ENCODE measurements at regions not wholly inside any gene's neighbourhood (a gene's known extent, or its start where the extent isn't known, plus 50 kb on each side); places are given as distances from the start of the nearest gene placed in this dataset.

DNA sequence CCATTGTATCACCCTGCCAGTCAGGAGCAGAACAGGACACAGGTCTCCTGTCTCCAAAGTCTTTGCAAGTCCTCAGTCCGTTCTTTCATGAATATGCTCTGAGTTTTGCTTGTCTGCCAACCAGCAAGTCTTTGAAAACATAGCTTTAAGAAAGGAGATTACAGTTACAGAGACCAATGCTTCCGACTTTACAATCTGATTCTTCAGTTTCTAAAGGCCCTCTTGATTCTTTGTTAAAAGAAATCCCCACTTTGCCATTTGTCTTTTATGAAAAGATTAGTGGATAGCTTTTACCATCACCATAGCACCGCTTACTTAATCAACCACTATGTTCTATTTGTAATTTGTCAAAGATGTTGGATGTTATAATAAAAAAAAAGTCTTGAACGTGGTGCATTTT, 562.8 kb upstream of the BTBD3 start:
- DNase-seq (ENCODE audit: low read depth), result no peak

GRCh38 chr20:11355345-11355744, 562.3 kb upstream of the BTBD3 start:
- DNase-seq (ENCODE audit: low read depth), result no peak

DNA sequence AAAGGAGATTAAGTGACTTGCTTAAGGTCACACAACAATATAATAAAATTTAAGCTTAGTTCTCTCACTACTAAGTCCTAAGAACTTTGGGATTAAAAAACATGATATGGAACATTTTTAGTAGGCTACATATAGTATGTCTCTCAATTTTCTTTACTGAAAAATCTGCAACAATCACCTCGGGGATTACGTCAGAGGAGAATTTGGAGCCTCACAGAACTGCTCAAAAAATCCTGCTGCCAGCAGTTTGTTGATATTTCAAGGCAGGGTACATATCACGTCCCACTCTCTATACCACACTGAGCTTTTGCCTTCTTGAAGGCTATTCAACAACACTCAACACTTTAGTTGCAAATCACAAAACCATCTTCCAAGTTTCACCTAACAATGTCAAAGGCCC, 561.6 kb upstream of the BTBD3 start:
- no peak for DNase-seq (ENCODE audit: low read depth)

- DNase-seq (ENCODE audit: low read depth), result no peak
These were observed 555.2 kb upstream of the BTBD3 start for GRCh38 chr20:11362450-11362849.

DNA sequence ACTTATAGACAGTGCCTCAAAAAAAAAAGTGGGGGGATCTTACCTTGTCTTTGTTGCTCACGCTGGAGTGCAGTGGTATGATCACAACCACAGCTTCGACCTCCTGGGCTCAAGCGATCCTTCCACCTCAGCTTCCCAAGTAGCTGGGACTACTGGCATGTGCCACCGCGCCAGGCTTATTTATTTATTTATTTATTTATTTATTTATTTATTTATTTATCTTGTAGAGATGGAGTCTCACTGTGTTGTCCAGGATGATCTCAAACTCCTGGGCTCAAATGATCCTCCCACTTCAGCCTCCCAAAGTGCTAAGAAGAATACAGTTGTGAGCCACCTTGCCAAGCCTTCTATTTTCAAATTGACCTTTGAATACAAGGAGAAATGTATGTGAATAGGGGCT, 553.0 kb upstream of the BTBD3 start:
- DNase-seq (ENCODE audit: low read depth), result no peak

- DNase-seq (ENCODE audit: low read depth), result no peak
These were observed 551.0 kb upstream of the BTBD3 start for GRCh38 chr20:11366660-11367059.

DNA sequence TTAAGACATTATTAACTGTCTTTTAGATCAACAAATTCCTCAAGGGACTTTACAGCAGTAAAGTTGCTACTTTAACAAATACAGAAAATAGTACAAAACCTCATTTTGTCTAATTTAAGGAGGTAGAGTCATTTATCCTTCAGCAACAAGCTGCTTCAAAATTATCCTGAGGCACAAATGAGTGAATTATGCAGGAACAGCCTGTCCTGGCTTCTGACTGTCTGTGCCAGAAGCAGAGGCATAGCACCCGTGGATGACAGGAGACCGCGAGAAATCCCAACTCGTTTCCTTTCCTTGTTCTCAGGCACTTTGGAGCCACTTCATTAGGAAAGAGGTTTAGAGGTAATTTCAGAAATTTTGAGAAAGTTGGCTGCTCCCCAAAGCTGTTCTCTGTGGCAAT, 549.2 kb upstream of the BTBD3 start:
- DNase-seq (ENCODE audit: low read depth), result no peak

DNA sequence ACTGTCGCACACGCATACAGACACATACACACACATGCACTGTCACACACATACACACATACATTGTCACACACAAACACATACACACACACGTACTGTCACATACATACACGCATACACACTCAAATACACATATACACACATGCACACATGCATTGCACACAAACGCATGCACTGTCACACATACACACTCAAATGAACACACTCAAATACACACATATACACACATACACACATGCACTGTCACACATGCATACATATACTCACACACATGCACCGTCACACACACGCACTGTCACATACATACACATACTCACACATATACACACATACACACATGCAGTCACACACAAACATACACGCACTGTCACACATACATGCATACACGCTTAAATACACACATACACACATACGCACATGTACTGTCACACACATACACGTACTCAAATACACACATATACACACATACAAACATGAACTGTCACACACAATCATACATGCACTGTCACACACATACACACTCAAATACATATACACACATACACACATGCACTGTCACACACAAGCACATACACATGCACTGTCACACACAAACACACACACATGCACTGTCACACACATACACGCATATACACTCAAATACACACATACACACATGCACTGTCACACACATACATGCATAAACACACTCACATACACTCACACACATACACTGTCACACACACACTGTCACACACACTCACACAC, 548.6 kb upstream of the BTBD3 start:
- no peak for DNase-seq (ENCODE audit: low read depth)

DNA sequence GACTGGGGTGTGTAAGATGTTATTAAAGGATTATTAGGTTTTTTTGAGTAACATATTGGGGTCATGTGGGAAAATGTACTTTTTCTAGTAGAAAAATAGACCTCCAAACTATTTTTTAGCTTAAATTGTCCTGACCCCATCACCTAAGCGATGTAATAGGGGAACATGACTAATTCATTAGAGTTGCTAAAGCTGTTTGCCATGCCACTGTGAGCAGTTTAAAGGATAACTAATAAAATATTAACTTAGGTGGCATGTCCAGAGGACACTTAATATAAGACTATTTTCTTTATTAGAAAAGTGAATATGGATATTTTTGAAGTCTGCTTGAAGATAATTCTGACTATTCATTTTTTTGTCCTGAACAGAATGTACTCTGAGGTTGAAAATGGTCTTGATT, 545.9 kb upstream of the BTBD3 start:
- DNase-seq (ENCODE audit: low read depth), result no peak

DNA sequence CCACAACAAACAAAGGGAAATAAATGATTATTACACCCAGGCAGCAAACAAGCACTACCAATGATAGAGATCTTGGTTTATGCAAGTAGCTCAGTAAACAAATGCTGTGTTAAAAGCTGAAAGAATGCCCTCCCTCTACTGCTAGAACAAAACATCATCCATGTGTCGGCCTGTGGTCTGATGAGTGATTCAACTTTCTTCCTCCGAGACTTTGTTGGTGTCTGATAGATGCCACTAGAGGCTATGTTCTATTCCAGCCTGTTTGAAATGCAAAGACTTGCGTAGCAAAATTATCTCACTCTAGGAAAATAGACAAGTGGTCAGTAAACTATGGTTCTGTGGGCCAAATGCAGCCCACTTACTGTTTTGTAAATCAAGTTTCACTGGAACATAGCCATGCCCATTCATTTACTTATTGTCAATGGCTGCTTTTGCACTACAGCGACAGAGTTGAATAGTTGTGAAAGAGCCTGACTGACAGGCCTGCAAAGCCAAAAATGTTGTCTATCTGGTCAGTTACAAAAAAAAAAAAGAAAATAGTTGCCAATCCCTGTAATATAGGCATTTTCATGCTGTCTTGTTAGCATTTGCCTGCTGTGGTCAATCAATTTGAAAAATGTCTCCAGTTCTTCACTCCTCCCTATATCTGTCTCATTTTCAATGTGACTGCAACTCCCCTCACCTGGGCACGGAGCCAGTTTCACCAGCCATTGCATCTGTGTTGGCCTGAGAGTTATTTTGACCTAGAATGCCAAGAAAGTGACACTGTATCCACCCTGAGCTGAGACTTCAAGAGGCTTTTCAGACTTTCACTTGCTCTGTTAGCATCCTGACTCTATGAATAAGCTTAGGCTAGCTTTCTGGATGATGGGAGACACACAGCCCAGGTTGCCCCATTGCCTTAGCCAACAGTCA, 544.6 kb upstream of the BTBD3 start:
- DNase-seq (ENCODE audit: low read depth), result no peak

- no peak for DNase-seq (ENCODE audit: low read depth)
These were observed 542.4 kb upstream of the BTBD3 start for GRCh38 chr20:11375335-11375734.

- DNase-seq (ENCODE audit: low read depth), result no peak
These were observed 541.7 kb upstream of the BTBD3 start for GRCh38 chr20:11375966-11376365.

DNA sequence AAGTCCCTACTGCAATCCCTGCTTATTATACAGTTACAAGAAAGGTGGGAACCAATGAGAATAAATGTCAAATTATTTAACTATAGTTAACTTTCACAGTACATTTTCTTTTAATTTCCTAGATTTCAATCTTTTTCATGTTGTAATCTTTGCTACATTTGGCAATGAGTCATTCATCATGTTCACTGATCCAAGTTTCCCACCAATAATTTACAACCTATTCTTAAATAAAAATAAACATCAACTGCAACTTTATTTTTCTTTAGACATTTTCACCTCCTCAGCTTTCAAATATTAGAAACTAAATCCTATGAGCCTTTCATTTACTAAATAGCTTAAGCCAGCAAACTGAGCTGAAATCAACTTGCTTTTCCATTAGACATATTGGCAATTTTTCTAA, 541.3 kb upstream of the BTBD3 start:
- no peak for DNase-seq (ENCODE audit: low read depth)

- no peak for DNase-seq (ENCODE audit: low read depth)
These were observed 540.7 kb upstream of the BTBD3 start for GRCh38 chr20:11376998-11377397.

DNA sequence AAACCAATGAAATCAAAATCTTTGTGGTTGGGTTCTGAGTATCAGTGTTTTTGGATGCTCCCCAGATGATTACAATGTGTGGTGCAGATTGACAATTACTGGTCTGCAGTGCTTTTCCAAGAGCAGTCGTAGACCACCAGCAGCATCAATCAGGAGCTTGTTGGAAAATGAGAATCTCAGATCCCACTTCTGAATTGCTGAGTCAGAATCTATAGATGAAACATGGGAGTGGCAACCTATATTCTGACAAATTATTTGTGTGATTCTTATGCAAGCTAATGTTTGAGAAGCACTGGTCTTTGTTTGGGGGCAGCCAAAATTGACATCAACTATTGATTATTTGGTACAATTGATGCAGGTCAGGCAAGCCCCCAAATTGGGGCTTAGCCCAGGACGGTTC, 539.9 kb upstream of the BTBD3 start:
- DNase-seq (ENCODE audit: low read depth), result no peak

DNA sequence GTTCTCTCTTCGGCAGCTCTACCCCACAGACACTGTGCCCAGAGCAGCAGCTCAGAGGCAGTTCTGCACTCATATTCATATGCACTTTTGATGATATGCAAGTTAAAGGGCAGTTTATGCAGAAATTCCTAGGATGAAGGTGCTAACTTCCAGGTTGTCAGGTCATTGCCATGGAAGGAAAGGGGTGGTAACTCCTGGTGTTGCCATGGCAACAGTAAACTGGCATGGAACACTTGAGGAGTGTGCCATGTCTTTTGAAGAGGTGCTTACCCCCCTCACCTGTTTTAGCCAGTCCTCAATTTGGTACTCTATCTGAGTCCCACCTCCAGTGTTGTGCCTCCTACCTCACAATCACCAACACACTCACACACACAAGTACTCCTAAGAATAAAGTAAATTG, 539.4 kb upstream of the BTBD3 start:
- DNase-seq (ENCODE audit: low read depth), result no peak

DNA sequence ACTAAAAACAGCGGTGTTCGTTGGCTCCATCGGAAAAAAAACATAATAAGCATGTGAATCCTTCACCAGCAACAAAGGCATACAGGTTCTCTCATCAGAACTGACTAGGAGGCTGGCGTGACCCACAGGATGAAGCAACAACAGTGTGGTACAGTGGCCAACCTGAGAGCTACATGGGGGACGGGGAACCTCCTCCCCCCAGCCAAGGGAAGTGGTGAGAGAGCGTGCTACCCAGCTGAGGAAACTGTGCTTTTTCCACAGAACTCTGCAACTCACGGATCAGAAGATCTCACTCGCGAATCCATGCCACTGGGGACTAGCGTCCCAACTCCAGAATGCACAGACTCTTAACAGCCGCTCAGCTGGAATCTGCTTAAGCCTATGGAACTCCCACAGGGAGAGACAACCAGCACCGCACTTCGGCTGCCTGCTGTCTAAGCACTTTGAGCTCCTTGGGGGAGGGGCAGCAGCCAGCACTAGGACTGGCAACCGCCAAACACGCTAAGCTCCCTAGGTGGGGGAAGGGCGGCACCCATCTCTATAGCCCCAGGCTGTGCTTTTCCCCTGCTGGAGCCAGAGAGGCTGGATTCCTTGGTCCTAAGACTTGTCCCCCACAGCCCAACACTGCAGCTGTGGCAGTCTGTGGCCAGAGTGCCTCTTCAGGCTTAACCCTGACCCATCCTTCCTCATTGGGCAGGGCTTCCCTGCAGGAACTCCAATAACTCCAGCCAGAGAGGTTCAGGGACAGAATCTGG, 538.3 kb upstream of the BTBD3 start:
- DNase-seq (ENCODE audit: low read depth), result no peak

DNA sequence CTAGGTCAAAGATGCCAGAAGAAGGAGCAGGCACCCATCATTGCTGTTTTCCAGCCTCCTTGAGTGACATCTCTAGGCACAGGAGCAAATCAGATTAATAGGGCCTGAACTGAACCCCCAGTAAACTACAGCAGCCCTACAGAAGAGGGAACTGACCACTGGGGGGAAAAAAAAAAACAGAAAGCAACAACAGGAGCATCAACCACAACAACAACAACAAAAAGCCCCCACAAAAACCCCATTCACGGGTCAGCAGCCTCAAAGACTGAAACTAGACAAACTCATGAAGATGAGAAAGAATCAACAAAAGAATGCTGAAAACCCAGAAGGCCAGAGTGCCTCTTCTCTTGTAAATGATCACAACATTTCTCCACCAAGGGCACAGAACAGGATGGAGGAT, 537.4 kb upstream of the BTBD3 start:
- no peak for DNase-seq (ENCODE audit: low read depth)

DNA sequence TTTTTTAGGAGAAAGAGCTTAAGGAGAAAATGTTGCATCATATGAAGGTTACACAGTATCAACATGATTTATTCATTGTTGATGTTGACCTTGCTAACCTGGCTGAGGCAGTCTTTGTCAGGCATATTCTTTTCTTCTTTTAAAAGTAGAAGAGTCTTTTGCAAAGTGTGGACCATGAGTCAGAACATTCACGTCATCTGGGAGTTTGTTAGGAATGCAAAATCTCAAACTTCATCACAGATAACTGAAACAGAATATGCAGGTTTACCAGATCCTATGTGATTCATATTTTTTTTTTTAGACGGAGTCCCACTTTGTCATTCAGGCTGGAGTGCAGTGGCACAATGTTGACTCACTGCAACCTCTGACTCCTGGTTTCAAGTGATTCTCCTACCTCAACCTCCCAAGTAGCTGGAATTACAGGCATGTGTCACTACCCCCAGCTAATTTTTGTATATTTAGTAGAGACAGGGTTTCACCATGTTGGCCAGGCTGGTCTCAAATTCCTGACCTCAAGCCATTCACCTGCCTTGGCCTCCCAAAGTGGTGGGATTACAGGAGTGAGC, 530.4 kb upstream of the BTBD3 start:
- no peak for DNase-seq (ENCODE audit: low read depth)

GRCh38 chr20:11389186-11389585, 528.5 kb upstream of the BTBD3 start:
- DNase-seq (ENCODE audit: low read depth), result no peak

GRCh38 chr20:11391591-11391990, 526.1 kb upstream of the BTBD3 start:
- DNase-seq (ENCODE audit: low read depth), result no peak

GRCh38 chr20:11394145-11394833, 523.4 kb upstream of the BTBD3 start:
- DNase-seq (ENCODE audit: low read depth), result no peak

Measured in CMK (cell line).